Liver (tissue), 8 donors: ENCODE measurements at regions not wholly inside any gene's neighbourhood (a gene's known extent, or its start where the extent isn't known, plus 50 kb on each side); places are given as distances from the start of the nearest gene placed in this dataset.

Source experiments
- DNase-seq: peaks from one replicate; pipeline ENCODE4 v3.0.0-alpha.2; 2017; ENCODE audit warnings: low spot score
- H3K27ac ChIP-seq, 2 donors: one replicate each; pipeline ENCODE4 v1.7.0; 2013; ENCODE audit warnings: inconsistent platforms in 2 of 2, low read length in 2 of 2, control low read depth in 1 of 2, low read depth in 1 of 2, mild to moderate bottlenecking in 1 of 2
- H3K27me3 ChIP-seq, 4 donors: one replicate each; pipeline versions ENCODE4 v1.6.1 to v1.7.0; 2013; ENCODE audit warnings: low read length in 3 of 4, inconsistent platforms in 1 of 4, mild to moderate bottlenecking in 1 of 4, moderate library complexity in 1 of 4; ENCODE audit not compliant: control insufficient read depth in 4 of 4, insufficient read depth in 4 of 4
- H3K36me3 ChIP-seq, 4 donors: one replicate each; pipeline versions ENCODE4 v1.6.1 to v1.7.0; 2013; ENCODE audit warnings: low read length in 3 of 4, mild to moderate bottlenecking in 3 of 4, low read depth in 1 of 4, moderate library complexity in 1 of 4; ENCODE audit not compliant: control insufficient read depth in 4 of 4, insufficient read depth in 3 of 4
- H3K4me1 ChIP-seq, 4 donors: one replicate each; pipeline versions ENCODE4 v1.6.1 to v1.7.0; 2013; ENCODE audit warnings: low read length in 3 of 4, mild to moderate bottlenecking in 3 of 4, moderate library complexity in 1 of 4; ENCODE audit not compliant: control insufficient read depth in 4 of 4, insufficient read depth in 4 of 4
- H3K4me3 ChIP-seq, 3 donors: one replicate each; pipeline versions ENCODE4 v1.6.1 to v1.7.0; 2013; ENCODE audit warnings: low read length in 3 of 3, control low read depth in 1 of 3, low read depth in 1 of 3, mild to moderate bottlenecking in 1 of 3
- H3K9ac ChIP-seq, 2 donors: one replicate each; pipeline ENCODE4 v1.7.0; 2013; ENCODE audit warnings: low read length in 2 of 2, mild to moderate bottlenecking in 2 of 2, moderate library complexity in 2 of 2, control low read depth in 1 of 2, low read depth in 1 of 2
- H3K9me3 ChIP-seq, 4 donors: one replicate each; pipeline versions ENCODE4 v1.6.1 to v1.7.0; 2013; ENCODE audit warnings: low read length in 3 of 4; ENCODE audit not compliant: control insufficient read depth in 4 of 4
- ATF3 ChIP-seq: IDR thresholded peaks from 2 replicates; pipeline ENCODE4 v1.6.1; 2016; ENCODE audit warnings: antibody characterized with exemption
- CTCF ChIP-seq: fragments of 150-350 bp; IDR thresholded peaks from 2 replicates; pipeline ENCODE4 v1.5.1; 2017; ENCODE audit warnings: improper control_type of control experiment, low read depth, low read length; ENCODE audit not compliant: missing input control
- EGR1 ChIP-seq, 2 donors: IDR thresholded peaks; 2 replicates each; pipeline ENCODE4 v1.6.1; 2016 to 2018; ENCODE audit warnings: antibody characterized with exemption in 2 of 2, low read depth in 2 of 2
- FOXA1 ChIP-seq: IDR thresholded peaks from 2 replicates; pipeline ENCODE4 v1.6.1; 2016; ENCODE audit warnings: antibody characterized with exemption
- FOXA2 ChIP-seq: IDR thresholded peaks from 2 replicates; pipeline ENCODE4 v1.6.1; 2016; ENCODE audit warnings: antibody characterized with exemption
- GABPA ChIP-seq, 2 donors: IDR thresholded peaks in 1 of 2; conservative IDR thresholded peaks in 1 of 2; 2 replicates each; pipeline ENCODE4 v1.6.1; 2016; ENCODE audit warnings: antibody characterized with exemption in 2 of 2, mild to moderate bottlenecking in 1 of 2, moderate library complexity in 1 of 2
- HNF4A ChIP-seq, 2 donors: conservative IDR thresholded peaks; 2 replicates each; pipeline ENCODE4 v1.6.1; 2016; ENCODE audit warnings: antibody characterized with exemption in 2 of 2, mild to moderate bottlenecking in 2 of 2
- HNF4G ChIP-seq: IDR thresholded peaks from 2 replicates; pipeline ENCODE4 v1.6.1; 2016; ENCODE audit warnings: antibody characterized with exemption
- JUND ChIP-seq, 2 donors: IDR thresholded peaks; 2 replicates each; pipeline ENCODE4 v1.6.1; 2016; ENCODE audit warnings: antibody characterized with exemption in 2 of 2
- MAX ChIP-seq: IDR thresholded peaks from 2 replicates; pipeline ENCODE4 v1.6.1; 2016; ENCODE audit warnings: antibody characterized with exemption
- NR2F2 ChIP-seq: IDR thresholded peaks from 2 replicates; pipeline ENCODE4 v1.6.1; 2016; ENCODE audit warnings: antibody characterized with exemption
- RAD21 ChIP-seq, 2 donors: IDR thresholded peaks; 2 replicates each; pipeline ENCODE4 v1.6.1; 2016; ENCODE audit warnings: antibody characterized with exemption in 2 of 2, mild to moderate bottlenecking in 2 of 2
- RXRA ChIP-seq, 2 donors: IDR thresholded peaks; 2 replicates each; pipeline ENCODE4 v1.6.1; 2017 to 2018; ENCODE audit warnings: antibody characterized with exemption in 2 of 2, mild to moderate bottlenecking in 1 of 2
- SP1 ChIP-seq: IDR thresholded peaks from 2 replicates; pipeline ENCODE4 v1.6.1; 2018; ENCODE audit warnings: antibody characterized with exemption, mild to moderate bottlenecking
- TAF1 ChIP-seq: conservative IDR thresholded peaks from 2 replicates; pipeline ENCODE4 v1.6.1; 2016; ENCODE audit warnings: antibody characterized with exemption, mild to moderate bottlenecking
- YY1 ChIP-seq: IDR thresholded peaks from 2 replicates; pipeline ENCODE4 v1.6.1; 2016; ENCODE audit warnings: antibody characterized with exemption, mild to moderate bottlenecking
- WGBS: extraction: QIAGEN DNeasy Blood & Tissue Kit; methylation state at CpG from one replicate; pipeline ENCODE4 v1.1.7; 2013; 5-methylcytosine and 5-hydroxymethylcytosine counted together
- TF ChIP-seq, protein P1 (sequence below): IDR thresholded peaks from 2 replicates; pipeline ENCODE4 v1.6.1; 2016; ENCODE audit warnings: antibody characterized with exemption, mild to moderate bottlenecking
- TF ChIP-seq, protein P2 (sequence below): IDR thresholded peaks from 2 replicates; pipeline ENCODE4 v1.6.1; 2016; ENCODE audit warnings: antibody characterized with exemption
- donor health status: healthy.
- donor health status: healthy.
- donor health status: healthy.
- donor health status: healthy.
- donor health status: healthy.

DNA sequence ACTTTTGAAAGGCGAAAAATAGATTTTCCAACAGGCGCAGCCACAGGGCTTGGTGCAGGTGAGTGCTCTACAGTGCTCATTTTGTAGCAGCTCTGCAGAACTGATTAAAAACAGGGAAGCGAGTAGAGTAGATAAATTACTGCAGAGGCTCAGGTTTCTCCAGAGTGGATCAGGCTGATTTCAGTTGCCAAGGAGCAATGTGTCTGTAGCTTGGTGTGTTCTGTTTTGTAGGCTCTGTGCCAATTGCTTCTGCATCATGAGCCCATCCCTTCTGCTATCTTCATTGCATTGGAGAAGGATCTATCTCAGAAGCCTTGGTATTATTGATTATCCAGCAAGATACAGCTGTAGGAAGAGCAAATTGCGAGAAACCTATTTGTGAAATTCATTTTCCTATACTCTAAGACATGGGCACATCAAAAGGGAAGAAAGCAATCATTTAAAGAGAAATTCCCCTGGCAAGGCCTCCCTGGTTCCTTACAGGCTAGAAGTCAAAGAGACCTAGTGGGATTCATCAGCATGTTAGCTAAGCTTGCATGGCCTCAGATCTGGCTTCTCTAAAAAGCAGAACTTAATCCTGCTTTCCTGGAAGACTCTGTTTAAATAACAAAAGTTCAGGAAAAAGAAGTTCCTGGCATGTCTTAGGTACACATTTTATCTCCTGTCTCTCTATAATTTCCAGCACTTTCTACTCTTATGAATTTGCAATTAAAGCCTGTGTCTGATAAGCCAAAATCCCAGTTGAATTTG is 432.4 kb upstream of the ATP10A start:
- 69% methylated on average over 4 of the region's 4 CpGs for WGBS
- Histone ChIP-seq H3K27ac (no peak overlapping the region), H3K27me3 (no peaks in the 10 kb centered on the region), H3K4me3 (no peak overlapping the region), H3K4me1 (no peaks in the 10 kb centered on the region), H3K9me3 (no peaks in the 10 kb centered on the region), H3K36me3 (no peaks in the 10 kb centered on the region), H3K9ac (no peak overlapping the region)
- DNase-seq = no peak
- TF ChIP-seq CTCF (no peak), RXRA (IDR thresholded peaks at IDR 0.05) (no peak), NR2F2 (no peak), TAF1 (no peak), MAX (no peak), ATF3 (no peak), JUND (IDR thresholded peaks at IDR 0.05) (no peak), GABPA (IDR thresholded peaks at IDR 0.05 in 1 of 2, conservative IDR thresholded peaks at IDR 0.05 in 1 of 2) (no peak), EGR1 (IDR thresholded peaks at IDR 0.05; ENCODE audit: low read depth in 2 of 2) (no peak), HNF4A (conservative IDR thresholded peaks at IDR 0.05) (no peak), RAD21 (IDR thresholded peaks at IDR 0.05) (no peak)
- TF ChIP-seq, protein P1, sequence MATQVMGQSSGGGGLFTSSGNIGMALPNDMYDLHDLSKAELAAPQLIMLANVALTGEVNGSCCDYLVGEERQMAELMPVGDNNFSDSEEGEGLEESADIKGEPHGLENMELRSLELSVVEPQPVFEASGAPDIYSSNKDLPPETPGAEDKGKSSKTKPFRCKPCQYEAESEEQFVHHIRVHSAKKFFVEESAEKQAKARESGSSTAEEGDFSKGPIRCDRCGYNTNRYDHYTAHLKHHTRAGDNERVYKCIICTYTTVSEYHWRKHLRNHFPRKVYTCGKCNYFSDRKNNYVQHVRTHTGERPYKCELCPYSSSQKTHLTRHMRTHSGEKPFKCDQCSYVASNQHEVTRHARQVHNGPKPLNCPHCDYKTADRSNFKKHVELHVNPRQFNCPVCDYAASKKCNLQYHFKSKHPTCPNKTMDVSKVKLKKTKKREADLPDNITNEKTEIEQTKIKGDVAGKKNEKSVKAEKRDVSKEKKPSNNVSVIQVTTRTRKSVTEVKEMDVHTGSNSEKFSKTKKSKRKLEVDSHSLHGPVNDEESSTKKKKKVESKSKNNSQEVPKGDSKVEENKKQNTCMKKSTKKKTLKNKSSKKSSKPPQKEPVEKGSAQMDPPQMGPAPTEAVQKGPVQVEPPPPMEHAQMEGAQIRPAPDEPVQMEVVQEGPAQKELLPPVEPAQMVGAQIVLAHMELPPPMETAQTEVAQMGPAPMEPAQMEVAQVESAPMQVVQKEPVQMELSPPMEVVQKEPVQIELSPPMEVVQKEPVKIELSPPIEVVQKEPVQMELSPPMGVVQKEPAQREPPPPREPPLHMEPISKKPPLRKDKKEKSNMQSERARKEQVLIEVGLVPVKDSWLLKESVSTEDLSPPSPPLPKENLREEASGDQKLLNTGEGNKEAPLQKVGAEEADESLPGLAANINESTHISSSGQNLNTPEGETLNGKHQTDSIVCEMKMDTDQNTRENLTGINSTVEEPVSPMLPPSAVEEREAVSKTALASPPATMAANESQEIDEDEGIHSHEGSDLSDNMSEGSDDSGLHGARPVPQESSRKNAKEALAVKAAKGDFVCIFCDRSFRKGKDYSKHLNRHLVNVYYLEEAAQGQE = no peak

DNA sequence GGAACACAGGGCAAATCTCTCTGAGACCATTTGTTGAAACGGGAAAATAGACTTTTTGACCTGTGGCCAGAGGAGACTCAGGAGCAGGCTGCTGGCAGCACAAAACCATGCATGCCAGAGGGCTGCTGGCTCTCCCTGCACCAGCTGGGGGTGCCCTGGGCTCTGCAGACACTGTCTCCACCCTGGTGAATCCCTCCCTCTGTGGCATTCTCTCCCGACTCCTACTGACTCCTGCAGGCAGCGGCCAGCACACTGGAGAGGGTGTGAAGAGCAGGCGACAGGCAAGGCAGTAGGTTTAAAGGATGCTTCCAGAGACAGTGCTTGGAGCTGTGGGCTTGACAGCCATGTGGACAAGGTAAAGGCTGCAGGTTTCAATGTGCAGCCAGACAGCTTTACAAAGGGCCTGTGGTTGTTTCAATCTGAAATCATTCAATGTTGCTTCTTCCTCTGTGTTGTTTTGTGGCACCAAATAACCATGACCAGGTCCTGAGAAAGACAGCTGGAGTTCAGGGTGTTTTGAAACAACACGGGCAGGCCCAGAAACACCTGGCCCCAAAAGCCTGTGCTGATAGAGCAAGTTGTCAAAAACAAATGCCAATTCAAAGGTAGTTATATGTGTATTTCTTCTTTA is 431.0 kb upstream of the ATP10A start:
- Histone ChIP-seq H3K27ac (no peak overlapping the region), H3K4me3 (no peak overlapping the region), H3K27me3 (no peaks in the 10 kb centered on the region), H3K9me3 (peaks cover 0 to 4% (median 0%) of the 10 kb centered on the region in 4 donors), H3K36me3 (no peaks in the 10 kb centered on the region), H3K9ac (no peak overlapping the region), H3K4me1 (no peaks in the 10 kb centered on the region)
- 41% methylated on average over 5 of the region's 5 CpGs for WGBS
- no peak for DNase-seq
- TF ChIP-seq, protein P2, sequence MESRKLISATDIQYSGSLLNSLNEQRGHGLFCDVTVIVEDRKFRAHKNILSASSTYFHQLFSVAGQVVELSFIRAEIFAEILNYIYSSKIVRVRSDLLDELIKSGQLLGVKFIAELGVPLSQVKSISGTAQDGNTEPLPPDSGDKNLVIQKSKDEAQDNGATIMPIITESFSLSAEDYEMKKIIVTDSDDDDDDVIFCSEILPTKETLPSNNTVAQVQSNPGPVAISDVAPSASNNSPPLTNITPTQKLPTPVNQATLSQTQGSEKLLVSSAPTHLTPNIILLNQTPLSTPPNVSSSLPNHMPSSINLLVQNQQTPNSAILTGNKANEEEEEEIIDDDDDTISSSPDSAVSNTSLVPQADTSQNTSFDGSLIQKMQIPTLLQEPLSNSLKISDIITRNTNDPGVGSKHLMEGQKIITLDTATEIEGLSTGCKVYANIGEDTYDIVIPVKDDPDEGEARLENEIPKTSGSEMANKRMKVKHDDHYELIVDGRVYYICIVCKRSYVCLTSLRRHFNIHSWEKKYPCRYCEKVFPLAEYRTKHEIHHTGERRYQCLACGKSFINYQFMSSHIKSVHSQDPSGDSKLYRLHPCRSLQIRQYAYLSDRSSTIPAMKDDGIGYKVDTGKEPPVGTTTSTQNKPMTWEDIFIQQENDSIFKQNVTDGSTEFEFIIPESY = no peak
- TF ChIP-seq HNF4A (conservative IDR thresholded peaks at IDR 0.05) (no peak), NR2F2 (no peak), ATF3 (no peak), GABPA (IDR thresholded peaks at IDR 0.05 in 1 of 2, conservative IDR thresholded peaks at IDR 0.05 in 1 of 2) (no peak), FOXA2 (no peak), RXRA (IDR thresholded peaks at IDR 0.05) (no peak), HNF4G (no peak), TAF1 (no peak), JUND (IDR thresholded peaks at IDR 0.05) (no peak), EGR1 (IDR thresholded peaks at IDR 0.05; ENCODE audit: low read depth in 2 of 2) (no peak), SP1 (no peak), RAD21 (IDR thresholded peaks at IDR 0.05) (no peak), YY1 (no peak), CTCF (no peak), FOXA1 (no peak)
